Thyroid gland (tissue), 4 donors: ENCODE measurements at regions not wholly inside any gene's neighbourhood (a gene's known extent, or its start where the extent isn't known, plus 50 kb on each side); places are given as distances from the start of the nearest gene placed in this dataset.

Experiments used
- POLR2A ChIP-seq, 2 donors: fragments of 450-650 bp; IDR thresholded peaks; one replicate each; pipeline ENCODE4 v1.6.1; 2017; ENCODE audit warnings: antibody characterized with exemption in 2 of 2, mild to moderate bottlenecking in 2 of 2, moderate library complexity in 1 of 2
- TF ChIP-seq, protein P1 (sequence below), 6 experiments: fragments of 200-600 bp in 3 of 6; fragments of 450-650 bp in 3 of 6; sonication (generic) in 3 of 6; IDR thresholded peaks; one replicate each; pipeline ENCODE4 v1.5.1; 2016 to 2019; ENCODE audit warnings: antibody characterized with exemption in 6 of 6, mild to moderate bottlenecking in 2 of 6, inconsistent platforms in 1 of 6, moderate library complexity in 1 of 6

DNA sequence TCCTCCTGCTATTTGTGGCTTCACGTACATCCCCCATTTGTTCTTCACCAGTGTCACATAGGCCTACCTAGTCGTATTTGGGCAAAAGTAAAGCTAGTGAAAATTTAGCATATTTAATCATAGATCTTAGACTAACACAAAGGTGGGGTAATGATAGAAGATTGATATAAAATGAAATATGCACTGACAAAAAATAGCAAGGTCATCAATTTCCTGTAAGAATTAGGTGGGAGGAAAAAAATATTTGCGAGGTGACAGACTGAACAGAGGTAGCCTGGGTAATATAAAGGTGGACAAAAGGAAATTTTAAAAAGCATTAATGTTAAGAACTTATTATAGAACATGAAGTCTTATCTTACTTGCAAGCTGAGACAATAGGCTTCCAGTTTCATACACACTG, 239.9 kb downstream of the PCDH10 start:
- TF ChIP-seq, protein P1, sequence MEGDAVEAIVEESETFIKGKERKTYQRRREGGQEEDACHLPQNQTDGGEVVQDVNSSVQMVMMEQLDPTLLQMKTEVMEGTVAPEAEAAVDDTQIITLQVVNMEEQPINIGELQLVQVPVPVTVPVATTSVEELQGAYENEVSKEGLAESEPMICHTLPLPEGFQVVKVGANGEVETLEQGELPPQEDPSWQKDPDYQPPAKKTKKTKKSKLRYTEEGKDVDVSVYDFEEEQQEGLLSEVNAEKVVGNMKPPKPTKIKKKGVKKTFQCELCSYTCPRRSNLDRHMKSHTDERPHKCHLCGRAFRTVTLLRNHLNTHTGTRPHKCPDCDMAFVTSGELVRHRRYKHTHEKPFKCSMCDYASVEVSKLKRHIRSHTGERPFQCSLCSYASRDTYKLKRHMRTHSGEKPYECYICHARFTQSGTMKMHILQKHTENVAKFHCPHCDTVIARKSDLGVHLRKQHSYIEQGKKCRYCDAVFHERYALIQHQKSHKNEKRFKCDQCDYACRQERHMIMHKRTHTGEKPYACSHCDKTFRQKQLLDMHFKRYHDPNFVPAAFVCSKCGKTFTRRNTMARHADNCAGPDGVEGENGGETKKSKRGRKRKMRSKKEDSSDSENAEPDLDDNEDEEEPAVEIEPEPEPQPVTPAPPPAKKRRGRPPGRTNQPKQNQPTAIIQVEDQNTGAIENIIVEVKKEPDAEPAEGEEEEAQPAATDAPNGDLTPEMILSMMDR (IDR thresholded peaks at IDR 0.05) = no peak
- TF ChIP-seq POLR2A (IDR thresholded peaks at IDR 0.05) = no peak
